ENCODE measurements at regions not wholly inside any gene's neighbourhood (a gene's known extent, or its start where the extent isn't known, plus 50 kb on each side); places are given as distances from the start of the nearest gene placed in this dataset.

GRCh38 chr1:98072047-98072446, 151.2 kb upstream of the DPYD start:
- DNase-seq (ENCODE audit: low spot score) = no peak
- Mint-ChIP-seq H3K9me3 (no peaks in the 10 kb centered on the region), H3K27me3 (ENCODE audit: insufficient read depth, low read depth) (no peaks in the 10 kb centered on the region), H3K27ac (no peak overlapping the region), H3K4me3 (no peak overlapping the region), H3K4me1 (no peaks in the 10 kb centered on the region), H3K36me3 (no peaks in the 10 kb centered on the region)
- Histone ChIP-seq H3K4me2 (no peak overlapping the region), H3K27ac (no peak overlapping the region), H4K20me1 (ENCODE audit: low read depth) (no peaks in the 10 kb centered on the region), H2AFZ (replicated peaks) (peak overlapping the region; percentile 6), H3K36me3 (no peaks in the 10 kb centered on the region), H3K79me2 (ENCODE audit: low read depth) (no peaks in the 10 kb centered on the region), H3K9ac (no peak overlapping the region), H3F3A (ENCODE audit: low read depth) (no peaks in the 10 kb centered on the region), H3K27me3 (no peaks in the 10 kb centered on the region), H3K4me1 (no peaks in the 10 kb centered on the region), H3K4me3 (no peak overlapping the region), H3K9me3 (ENCODE audit: low read depth) (no peaks in the 10 kb centered on the region)
- no peak for TF ChIP-seq EZH2 (IDR thresholded peaks at IDR 0.05)
- TF ChIP-seq CTCF (IDR thresholded peaks at IDR 0.05) = no peak
- no peak for TF ChIP-seq EZH2phosphoT487 (IDR thresholded peaks at IDR 0.05)

- H3K27me3 Mint-ChIP-seq (ENCODE audit: insufficient read depth, low read depth) = no peaks in the 10 kb centered on the region
- H3K4me3 ChIP-seq = no peak overlapping the region
- no peaks in the 10 kb centered on the region for H4K20me1 ChIP-seq (ENCODE audit: low read depth)
- H3K4me1 ChIP-seq = no peaks in the 10 kb centered on the region
- H3K9ac ChIP-seq = no peak overlapping the region
- no peak overlapping the region for H3K4me2 ChIP-seq
- H3K27me3 ChIP-seq = no peaks in the 10 kb centered on the region
- no peaks in the 10 kb centered on the region for H3K36me3 Mint-ChIP-seq
- no peak overlapping the region for H3K27ac ChIP-seq
- no peak overlapping the region for H3K27ac Mint-ChIP-seq
- no peaks in the 10 kb centered on the region for H3K9me3 ChIP-seq (ENCODE audit: low read depth)
- H3K9me3 Mint-ChIP-seq = no peaks in the 10 kb centered on the region
- no peak overlapping the region for H3K4me3 Mint-ChIP-seq
- H2AFZ ChIP-seq (replicated peaks) = no peak overlapping the region
- H3K4me1 Mint-ChIP-seq = no peaks in the 10 kb centered on the region
- H3K36me3 ChIP-seq = no peaks in the 10 kb centered on the region
- no peaks in the 10 kb centered on the region for H3K79me2 ChIP-seq (ENCODE audit: low read depth)
- TF ChIP-seq EZH2phosphoT487 (IDR thresholded peaks at IDR 0.05) (no peak), CTCF (IDR thresholded peaks at IDR 0.05) (no peak), EZH2 (IDR thresholded peaks at IDR 0.05) (no peak)
- no peak for DNase-seq (ENCODE audit: low spot score)
- no peaks in the 10 kb centered on the region for H3F3A ChIP-seq (ENCODE audit: low read depth)
Observed at GRCh38 chr1:98068016-98068415, 147.2 kb upstream of the DPYD start.

- Histone ChIP-seq H3K36me3 (no peaks in the 10 kb centered on the region), H3K79me2 (ENCODE audit: low read depth) (no peaks in the 10 kb centered on the region), H3K4me2 (no peak overlapping the region), H4K20me1 (ENCODE audit: low read depth) (no peaks in the 10 kb centered on the region), H3K9me3 (ENCODE audit: low read depth) (no peaks in the 10 kb centered on the region), H3K27me3 (no peaks in the 10 kb centered on the region), H3K4me1 (no peaks in the 10 kb centered on the region), H3K4me3 (no peak overlapping the region), H2AFZ (replicated peaks) (peak overlapping the region; percentile 37), H3F3A (ENCODE audit: low read depth) (no peaks in the 10 kb centered on the region), H3K27ac (no peak overlapping the region), H3K9ac (no peak overlapping the region)
- Mint-ChIP-seq H3K4me1 (no peaks in the 10 kb centered on the region), H3K4me3 (no peak overlapping the region), H3K27me3 (ENCODE audit: insufficient read depth, low read depth) (no peaks in the 10 kb centered on the region), H3K36me3 (no peaks in the 10 kb centered on the region), H3K27ac (no peak overlapping the region), H3K9me3 (no peaks in the 10 kb centered on the region)
- TF ChIP-seq EZH2phosphoT487 (IDR thresholded peaks at IDR 0.05) = no peak
- no peak for TF ChIP-seq EZH2 (IDR thresholded peaks at IDR 0.05)
- TF ChIP-seq CTCF (IDR thresholded peaks at IDR 0.05) = no peak
- DNase-seq (ENCODE audit: low spot score) = no peak
Observed at GRCh38 chr1:98066911-98067310, 146.1 kb upstream of the DPYD start.

GRCh38 chr1:98059620-98060019, 138.8 kb upstream of the DPYD start:
- no peaks in the 10 kb centered on the region for H3K9me3 ChIP-seq (ENCODE audit: low read depth)
- Mint-ChIP-seq H3K27me3 (ENCODE audit: insufficient read depth, low read depth) (no peaks in the 10 kb centered on the region), H3K9me3 (no peaks in the 10 kb centered on the region), H3K4me1 (peaks cover 6% of the 10 kb centered on the region), H3K4me3 (no peak overlapping the region), H3K36me3 (no peaks in the 10 kb centered on the region), H3K27ac (no peak overlapping the region)
- no peak overlapping the region for H3K27ac ChIP-seq
- H3K4me3 ChIP-seq = no peak overlapping the region
- no peaks in the 10 kb centered on the region for H3K36me3 ChIP-seq
- DNase-seq (ENCODE audit: low spot score) = no peak
- H3K79me2 ChIP-seq (ENCODE audit: low read depth) = no peaks in the 10 kb centered on the region
- TF ChIP-seq CTCF (IDR thresholded peaks at IDR 0.05) (no peak), EZH2 (IDR thresholded peaks at IDR 0.05) (no peak), EZH2phosphoT487 (IDR thresholded peaks at IDR 0.05) (no peak)
- no peak overlapping the region for H3K9ac ChIP-seq
- H3F3A ChIP-seq (ENCODE audit: low read depth) = no peaks in the 10 kb centered on the region
- H3K27me3 ChIP-seq = peaks cover 6% of the 10 kb centered on the region
- no peak overlapping the region for H3K4me2 ChIP-seq
- H2AFZ ChIP-seq (replicated peaks) = no peak overlapping the region
- no peaks in the 10 kb centered on the region for H4K20me1 ChIP-seq (ENCODE audit: low read depth)
- H3K4me1 ChIP-seq = no peaks in the 10 kb centered on the region

All from neural progenitor cell (in vitro differentiated cells).